ENCODE measurements at regions not wholly inside any gene's neighbourhood (a gene's known extent, or its start where the extent isn't known, plus 50 kb on each side); places are given as distances from the start of the nearest gene placed in this dataset.

DNA sequence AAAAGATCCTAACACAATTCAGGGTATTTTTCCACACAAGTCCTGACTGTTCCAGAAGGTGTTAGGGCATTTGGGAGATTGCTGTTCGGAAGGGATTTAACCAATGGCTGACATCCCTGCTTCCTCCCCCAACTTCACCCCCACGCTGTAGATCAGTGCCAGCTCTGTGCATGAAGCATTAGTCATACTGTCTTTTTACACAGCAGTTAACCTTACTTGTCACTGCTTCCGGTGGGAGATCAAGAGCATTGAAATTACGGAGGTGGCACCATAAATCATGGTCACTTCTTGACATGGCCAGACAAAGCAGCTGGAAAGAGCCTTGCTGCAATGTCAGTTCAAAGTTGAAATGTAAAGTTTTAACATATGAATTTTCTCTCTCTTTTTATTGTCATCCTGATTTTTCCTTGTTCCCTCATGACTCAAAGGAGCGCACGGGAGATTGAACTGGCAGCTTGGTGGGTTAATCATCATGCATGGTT, 70.2 kb downstream of the HRH4 start:
- DNase-seq (ENCODE audit: low read depth in 2 of 2), result no peak

DNA sequence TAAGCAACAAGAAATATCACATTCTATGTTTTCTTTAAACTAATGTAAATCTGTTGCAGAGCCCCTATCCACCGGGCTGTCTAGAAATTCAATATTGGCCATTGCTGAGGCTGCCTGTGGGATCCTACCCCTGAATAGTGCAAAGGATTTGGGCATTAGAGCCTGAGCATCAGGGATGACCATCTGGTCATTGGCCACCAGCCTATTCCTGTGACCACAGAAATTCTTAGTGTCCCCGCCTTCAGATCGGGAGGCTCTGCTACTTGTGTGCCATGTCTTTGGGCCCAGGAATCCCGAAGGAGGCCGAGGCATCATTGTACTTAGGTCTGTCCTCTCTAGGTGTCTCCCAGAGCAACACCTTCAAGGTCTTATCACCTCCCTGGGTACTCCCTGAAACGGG, 73.8 kb downstream of the HRH4 start:
- DNase-seq (ENCODE audit: low read depth in 2 of 2), result no peak

DNA sequence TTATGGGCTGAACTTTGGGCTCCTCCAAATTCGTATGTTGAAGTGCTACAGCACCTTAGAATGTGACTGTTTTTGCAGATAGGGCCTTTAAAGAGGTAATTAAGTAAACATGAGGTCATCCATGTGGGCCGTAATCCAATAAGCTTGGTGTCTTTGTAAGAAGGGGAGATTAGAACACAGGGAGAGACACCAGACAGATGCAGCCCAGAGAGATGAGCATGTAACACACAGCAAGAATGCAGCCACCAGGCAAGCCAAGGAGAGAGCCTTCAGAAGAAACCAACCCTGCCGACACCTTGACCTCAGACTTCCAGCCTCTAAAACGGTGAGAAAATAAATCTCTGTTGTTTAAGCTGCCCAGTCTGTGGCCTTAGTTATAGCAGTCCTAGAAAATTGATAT, 74.3 kb downstream of the HRH4 start:
- DNase-seq (ENCODE audit: low read depth in 2 of 2), result no peak

DNA sequence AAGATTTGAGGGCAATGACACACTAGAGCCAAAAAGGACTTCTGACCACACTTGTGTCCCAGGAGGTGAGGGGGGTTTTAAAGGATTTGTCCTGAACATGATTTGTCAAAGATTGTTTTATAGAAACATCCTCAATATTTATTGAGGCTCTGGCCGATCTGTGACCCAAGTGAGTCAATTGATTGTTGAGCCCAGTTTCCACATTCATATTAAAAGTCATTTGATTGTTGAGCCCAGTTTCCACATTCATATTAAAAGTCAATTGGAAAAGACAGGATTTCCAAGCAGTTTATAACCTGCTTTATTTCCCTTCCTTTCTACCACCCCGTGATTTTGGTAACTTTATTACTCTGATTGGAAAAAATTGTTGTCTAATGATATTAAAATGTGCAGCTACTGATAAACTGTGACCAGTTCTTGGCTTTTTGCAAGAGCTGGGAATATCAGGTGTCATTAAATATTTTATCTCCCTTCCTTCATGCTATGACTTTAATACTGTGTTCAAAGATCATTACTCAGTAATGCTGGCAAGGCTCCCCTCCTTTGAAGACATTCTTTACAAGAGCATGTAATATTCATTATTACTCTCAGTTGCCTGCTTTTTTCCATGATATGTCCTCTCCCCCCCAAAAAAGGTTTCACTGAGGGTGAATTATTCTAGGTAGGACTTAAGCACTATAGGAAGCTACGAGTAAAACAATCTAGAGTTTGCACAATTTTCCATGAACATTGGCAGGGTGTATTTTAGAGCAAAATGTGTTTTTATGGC, 75.3 kb downstream of the HRH4 start:
- DNase-seq (ENCODE audit: low read depth in 2 of 2), result no peak

DNA sequence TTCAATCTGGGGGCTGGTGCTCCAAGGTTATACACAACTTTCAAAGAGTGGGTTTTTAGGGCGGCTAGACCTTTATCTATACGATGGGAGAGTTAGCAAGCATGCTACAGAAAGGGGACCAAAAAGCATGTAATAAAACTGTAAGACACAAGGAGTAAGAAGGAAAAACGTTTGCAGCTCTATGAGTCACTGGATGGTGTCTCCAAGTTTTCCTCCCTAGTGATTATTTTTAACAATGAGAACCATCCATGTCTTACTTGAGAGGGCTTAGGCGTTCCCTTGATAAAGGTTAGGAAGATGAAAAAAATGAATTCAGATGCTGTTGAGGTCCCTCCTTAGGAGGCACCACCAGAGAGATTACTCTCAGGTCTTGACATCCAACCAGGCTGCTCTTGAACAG, 75.9 kb downstream of the HRH4 start:
- no peak for DNase-seq (ENCODE audit: low read depth in 2 of 2)

DNA sequence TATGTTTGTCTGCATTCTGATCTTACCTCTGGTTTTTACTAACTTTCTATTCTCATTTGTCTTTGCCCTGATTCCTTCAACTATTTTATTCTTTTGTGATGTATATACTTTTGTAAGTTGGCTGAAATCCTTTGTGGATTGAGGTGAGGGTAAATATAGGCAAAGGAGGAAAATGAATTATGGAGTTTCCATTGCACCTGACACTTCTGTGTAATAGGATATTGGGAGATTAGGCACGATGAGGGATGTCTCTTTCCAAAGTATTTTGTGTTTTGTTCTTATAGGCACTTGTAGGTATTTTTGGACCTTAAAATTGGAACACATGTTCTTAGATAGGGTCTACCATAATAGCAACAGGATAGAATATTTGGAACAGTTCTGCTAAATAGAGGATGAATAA, 76.4 kb downstream of the HRH4 start:
- DNase-seq (ENCODE audit: low read depth in 2 of 2), result no peak

DNA sequence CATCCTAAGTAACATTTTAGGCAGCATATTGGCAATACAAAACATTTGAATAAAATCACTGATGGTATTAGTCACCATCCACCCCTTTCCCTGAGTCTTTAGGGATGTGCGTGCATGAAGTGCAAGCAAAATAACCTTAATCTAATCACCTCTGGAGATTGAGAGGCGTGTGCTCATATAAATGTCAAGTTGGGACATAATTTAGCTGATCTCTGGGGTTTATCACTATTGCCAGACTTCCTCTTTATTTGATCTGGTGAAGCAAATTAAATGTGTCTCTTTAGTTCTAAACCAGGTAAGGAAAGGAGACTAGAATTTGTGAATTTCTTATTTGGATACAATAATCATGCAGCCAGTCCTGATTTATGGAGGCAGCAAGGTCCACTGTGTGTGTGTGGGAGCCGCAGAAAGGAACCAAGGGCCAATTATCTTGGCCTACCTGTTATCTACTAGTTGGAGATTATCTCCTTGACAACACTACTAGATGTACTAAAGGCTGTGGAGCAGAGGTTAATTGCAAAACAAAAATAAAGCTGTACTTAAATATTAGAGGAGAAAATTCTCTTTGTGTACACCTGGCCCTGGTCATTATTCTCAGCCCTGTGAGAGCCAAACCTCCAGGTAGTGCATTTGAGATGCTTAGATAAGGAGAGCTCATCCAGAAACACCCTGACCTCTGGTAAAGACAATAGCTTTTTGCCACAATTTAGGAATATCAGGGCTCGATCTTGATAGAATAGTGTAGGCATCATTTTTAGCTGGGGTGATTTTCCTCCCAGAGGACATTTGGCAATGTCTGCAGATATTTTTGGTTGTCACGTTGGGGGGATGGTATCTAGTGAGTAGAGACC, 78.2 kb downstream of the HRH4 start:
- no peak for DNase-seq (ENCODE audit: low read depth in 2 of 2)

DNA sequence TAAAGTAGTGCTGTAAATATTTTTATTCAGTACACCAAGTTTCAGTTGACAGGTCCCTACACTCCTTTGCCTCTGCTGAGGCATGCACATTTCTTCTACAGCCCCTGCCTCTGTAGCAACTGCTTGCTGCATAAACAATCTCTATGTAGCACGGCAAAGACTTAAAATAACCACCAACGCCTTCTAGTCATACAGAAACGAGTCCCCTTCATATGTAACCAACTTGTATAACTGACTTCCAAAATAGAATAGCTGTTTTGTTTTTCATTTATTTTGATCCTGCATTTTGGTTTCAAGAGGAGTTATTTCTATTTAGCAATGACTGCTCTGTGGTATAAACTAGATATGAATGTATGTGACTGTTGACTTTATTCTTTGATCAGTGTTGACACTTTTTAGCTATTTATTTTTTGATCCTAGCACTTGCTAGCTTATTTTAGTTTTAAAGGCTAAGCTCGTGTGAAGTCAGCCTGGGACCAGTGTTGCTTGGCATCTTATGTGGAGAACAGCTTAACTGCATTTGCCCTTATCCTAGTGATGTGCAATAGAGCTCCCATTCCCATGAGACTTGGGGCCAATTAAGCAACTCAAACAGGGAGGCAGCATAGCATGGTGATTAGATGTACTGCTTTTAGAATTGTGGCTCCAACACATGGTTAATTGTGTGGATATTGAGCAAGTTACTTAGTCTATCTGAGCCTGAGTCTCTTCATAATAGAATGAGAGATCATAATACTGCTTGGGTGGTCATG, 79.6 kb downstream of the HRH4 start:
- DNase-seq (ENCODE audit: low read depth in 2 of 2), result no peak

DNA sequence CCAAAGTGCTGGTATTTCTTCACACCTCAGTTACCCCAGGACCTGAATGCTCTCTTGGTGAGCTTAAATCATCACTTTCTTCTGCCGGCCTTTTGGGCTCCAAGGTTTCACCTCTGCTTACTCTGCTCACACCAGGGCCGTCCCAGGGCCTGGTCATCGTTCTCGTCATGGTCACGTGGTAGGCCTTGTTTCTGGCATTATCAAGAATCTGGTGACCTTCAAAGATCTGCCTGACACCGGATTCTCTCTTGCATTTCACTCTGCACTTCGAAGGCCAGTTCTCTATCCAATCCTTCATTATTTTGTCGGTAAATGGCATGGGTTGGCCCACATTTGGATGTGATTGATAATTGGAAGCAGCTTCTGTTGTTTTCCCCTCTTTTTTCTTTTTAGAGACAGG, 80.5 kb downstream of the HRH4 start:
- no peak for DNase-seq (ENCODE audit: low read depth in 2 of 2)

DNA sequence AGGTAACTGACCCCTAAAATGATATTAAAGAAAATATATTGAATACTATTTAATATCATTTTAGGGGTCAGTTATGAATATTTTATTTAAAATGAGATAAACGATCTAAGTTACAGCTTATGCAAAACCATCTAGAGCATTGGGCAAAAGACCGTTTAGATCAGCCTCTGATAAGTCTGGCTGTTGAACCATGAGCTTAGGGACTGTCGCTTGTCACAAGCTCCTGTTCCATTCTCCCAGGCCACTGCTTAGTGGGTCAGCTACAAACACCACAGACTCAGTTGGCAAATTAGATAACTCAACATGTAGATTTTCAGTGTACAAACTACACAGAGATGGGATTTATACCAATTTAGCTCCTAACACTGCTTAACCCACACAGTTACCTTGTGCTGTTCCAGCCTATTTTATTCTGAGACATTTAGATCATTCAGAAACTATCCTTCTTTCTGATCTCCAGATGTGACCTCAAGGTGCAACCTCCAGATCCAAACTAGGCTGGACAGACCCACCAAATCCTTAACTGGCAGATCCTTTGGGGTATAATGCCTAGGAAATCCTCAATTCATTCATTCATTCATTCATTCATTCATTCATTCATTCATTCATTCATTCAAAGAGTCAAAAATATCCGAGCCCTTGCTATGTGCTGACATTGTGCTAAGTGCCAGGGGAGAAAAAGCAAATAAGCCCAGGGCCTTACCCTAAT, 82.8 kb downstream of the HRH4 start:
- DNase-seq (ENCODE audit: low read depth in 2 of 2), result no peak

DNA sequence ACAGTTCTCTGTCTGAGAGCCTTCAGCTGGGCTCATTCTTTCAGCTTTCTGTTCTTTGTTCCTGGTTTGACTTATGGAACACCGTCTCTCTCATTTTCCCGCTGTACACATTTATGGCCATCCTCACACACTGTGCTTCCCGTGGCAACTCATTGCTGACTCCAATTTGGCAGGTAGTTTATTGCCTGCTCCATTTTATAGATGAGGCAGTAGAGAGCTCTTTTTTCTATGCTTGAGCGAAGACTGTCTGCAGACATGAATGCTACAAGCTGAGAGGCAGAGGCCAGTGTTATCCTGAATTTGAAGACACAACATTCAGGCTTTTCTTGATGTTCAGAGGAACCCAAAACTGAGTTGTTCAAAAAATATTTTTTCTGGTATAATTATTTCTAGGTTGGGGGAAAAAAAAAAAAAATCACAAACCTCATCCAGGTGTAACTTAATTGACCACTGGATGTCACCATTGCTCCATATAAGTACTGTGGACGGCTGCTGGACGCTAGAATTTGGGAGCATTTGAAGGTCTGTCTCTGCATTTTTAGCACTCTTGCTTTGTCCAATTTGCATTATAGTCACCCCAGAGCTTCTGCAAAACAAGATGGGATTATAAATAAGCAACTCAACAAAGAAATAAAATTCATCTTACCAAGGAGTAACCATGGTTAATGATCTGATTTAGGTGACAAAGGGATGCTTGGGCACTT, 83.5 kb downstream of the HRH4 start:
- DNase-seq (ENCODE audit: low read depth in 2 of 2), result no peak

DNA sequence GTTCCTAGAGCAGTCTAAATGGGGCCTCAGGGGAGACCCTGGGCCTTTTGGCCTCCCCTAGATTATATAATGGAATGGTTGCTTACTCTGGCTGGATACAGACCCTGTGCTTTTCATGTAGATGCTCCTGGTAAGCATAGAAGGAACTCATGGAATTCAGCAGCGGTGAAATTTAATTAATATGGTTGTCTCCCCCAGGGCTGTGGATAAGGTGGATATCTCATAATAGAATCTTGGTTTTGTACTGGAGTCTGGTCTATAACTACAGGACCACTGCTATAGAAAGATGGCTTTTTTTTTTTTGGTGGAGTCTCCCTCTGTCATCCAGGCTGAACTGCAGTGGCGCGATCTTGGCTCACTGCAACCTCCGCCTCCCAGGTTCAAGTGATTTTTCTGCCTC, 84.5 kb downstream of the HRH4 start:
- DNase-seq (ENCODE audit: low read depth in 2 of 2), result no peak

DNA sequence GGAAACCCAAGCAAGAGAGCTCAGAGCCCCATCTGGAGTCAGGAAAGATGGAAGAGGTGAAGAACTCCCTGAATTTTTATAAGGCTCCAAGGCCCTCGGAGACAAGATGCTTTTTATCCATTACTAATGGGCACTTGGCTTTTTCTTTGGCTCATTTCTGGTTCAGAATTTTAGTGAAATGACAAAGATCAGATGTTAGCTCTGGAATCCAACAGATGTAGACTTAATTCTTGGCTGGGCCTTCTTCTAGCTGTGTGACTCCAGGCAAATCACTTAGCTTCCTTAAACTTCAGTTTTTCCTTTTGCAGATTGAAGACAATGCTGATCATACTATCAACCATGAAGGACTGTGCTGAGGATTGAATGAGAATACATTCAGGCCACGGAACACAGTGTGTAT, 85.2 kb downstream of the HRH4 start:
- no peak for DNase-seq (ENCODE audit: low read depth in 2 of 2)

DNA sequence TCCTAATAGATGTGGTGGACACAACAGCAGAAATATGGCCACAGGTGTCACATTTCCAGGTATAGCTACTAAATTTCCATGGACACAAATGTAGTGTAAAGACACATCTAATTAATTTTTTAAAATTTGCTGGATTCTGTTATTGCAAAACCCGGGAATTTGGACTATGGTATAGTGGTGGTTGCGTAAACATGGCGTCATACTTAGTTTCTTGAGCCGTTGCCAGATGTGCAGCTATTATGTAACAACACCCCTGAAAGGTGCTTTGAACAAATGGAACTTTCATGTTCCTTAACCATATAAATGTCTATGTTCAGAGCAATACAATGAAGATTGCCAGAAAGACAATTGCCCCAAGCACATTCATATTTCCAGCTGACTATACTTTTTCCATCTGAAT, 85.9 kb downstream of the HRH4 start:
- DNase-seq (ENCODE audit: low read depth in 2 of 2), result no peak

DNA sequence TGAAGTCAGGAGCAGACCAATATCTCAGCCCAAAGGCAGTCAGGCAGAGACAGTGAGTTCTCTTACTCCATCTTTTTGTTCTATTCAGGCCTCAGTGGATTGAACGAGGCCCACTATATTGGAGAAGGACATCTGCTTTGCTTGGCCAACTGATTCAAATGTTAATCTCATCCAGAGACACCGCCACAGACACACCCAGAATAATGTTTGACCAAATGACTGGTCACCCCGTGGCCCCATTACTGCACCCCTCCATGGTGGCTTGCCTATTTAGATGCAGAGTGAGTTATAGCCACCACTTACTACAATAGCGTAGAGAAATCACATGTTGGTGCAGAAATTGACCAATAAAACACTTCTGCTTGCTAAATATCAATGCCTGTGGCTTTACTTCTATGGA, 88.1 kb downstream of the HRH4 start:
- no peak for DNase-seq (ENCODE audit: low read depth in 2 of 2)

DNA sequence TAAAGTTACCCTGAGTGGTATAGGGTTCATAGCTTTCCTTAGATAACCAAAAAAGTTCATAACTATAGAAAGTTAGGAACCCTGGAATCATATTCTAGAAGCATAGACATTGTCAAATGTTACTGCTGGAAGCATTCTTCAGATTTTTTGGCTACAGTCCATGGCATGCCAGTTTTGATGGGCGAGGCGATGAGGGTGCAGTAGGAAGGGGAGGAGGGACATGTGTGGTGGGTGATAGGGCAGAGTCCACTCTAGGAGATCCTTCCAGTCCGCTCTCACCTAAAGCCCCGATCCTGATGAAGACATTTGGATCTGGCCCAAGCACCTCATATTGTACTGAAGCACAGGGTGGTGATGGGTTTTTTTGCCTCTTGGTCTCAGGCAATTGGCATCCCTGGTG, 91.8 kb downstream of the HRH4 start:
- no peak for DNase-seq (ENCODE audit: low read depth in 2 of 2)

DNA sequence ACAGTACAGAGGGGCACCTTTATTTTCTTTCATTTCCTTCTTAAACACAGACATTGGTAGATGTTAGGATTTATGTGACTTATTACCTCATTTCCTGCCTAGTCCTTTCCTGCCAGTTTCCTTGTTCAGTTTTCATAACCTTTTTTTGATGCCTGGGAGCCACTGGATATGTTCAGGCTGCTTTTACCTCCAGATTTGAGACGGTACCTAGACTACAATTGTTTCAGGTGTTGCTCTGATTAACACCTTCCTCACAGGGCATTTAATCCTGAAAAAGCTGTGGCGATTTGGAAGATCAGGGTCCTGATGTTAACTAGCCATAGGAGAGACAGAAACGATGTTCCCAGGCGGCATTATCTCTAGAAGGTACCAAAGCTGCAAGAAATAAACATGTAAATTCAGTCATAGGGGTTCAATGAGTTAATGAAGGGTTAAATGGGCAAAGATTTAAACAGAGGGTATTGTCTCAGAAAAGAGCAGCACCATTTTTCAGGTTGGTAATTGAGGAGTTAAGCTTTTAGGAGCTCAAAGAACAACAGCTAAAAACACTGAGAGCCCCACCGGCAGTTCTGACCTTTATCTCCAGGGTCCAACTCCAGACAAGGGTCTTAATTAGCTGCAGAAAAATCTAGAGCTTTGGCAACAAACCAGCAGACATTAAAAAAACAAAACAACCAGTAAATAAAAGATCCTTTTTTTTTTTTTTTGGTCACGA, 93.3 kb downstream of the HRH4 start:
- no peak for DNase-seq (ENCODE audit: low read depth in 2 of 2)

DNA sequence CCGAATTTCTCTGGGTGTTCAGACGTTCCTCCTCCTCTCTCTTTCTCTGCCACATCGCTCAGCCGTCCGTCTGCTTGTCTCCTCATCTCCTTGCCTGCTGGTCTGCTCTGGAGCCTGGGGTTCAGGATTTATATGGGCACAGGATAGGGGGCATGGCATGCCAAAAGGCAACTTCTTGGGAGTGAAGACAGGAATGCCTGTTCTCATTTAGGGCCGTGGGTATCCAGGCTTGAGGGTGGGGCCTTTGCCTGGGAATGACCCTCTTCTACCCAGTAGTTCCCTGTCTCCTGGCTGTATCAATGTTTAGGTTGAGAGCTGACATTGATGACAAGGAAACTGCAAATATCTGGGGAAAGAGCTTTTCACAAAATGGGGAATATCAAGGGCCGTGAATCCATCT, 98.0 kb downstream of the HRH4 start:
- DNase-seq (ENCODE audit: low read depth in 2 of 2), result no peak

DNA sequence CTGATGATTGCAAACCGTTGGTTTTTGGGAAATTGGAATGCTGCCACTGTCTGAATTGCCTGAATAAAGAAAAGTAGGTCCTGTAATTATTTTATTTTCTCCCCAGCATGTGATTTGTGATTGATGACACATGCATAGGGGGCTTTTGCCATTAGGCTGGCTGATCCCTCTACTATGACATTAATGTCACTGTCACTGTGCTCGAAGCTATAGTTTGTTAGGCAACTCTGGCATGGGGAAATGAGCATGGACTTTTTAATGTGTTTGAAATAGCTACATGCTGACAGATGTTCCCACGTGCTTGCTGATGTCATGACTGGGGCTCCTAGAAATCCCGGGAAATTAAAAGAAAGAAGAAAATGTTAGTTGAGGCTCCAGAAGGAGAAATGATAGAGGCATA, 99.1 kb downstream of the HRH4 start:
- DNase-seq (ENCODE audit: low read depth in 2 of 2), result no peak

DNA sequence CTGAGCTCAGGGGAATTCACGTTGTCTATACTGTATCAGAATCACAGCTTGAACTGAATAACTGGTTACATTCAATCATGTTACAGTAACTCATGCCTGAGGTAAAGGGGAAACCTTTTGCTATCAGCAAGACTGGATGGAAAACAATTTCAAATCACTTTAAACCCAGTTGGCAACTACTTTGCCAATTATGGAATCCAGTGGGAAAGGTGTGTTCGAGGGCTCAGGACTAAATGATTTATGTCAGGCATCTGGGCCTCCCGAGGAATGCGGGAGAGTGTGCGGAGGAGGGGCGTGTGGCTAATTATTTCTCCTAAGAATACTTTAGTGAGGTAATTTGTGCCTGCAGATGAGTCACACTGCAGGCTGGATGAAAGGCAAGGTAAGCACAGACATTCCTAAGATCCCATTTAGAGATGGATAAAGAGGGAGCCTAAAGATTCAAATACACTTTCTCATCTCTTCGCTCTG, 100.1 kb downstream of the HRH4 start:
- DNase-seq (ENCODE audit: low read depth in 2 of 2), result no peak
